H1 (cell line): ENCODE measurements at regions not wholly inside any gene's neighbourhood (a gene's known extent, or its start where the extent isn't known, plus 50 kb on each side); places are given as distances from the start of the nearest gene placed in this dataset.

Source experiments
- BRCA1 ChIP-seq: IDR thresholded peaks from 2 replicates; pipeline ENCODE4 v1.6.1; 2012; ENCODE audit warnings: low read depth, low read length, improper control_type of control experiment
- EP300 ChIP-seq, 2 experiments: IDR thresholded peaks; 1 replicate in 1 of 2; 2 replicates in 1 of 2; pipeline ENCODE4 v1.6.1; 2011 to 2012; ENCODE audit warnings: low read depth in 2 of 2, low read length in 2 of 2, mild to moderate bottlenecking in 2 of 2, borderline replicate concordance in 1 of 2, inconsistent platforms in 1 of 2, moderate library complexity in 1 of 2
- FOSL1 ChIP-seq: IDR thresholded peaks from 2 replicates; pipeline ENCODE4 v1.6.1; 2011; ENCODE audit warnings: mild to moderate bottlenecking, low read depth, low read length, moderate library complexity; ENCODE audit not compliant: insufficient read depth
- MAX ChIP-seq: IDR thresholded peaks from 2 replicates; pipeline ENCODE4 v1.6.1; 2012; ENCODE audit warnings: inconsistent platforms
- POLR2A ChIP-seq, 2 experiments: IDR thresholded peaks; 1 replicate in 1 of 2; 2 replicates in 1 of 2; pipeline ENCODE4 v1.6.1; 2011; ENCODE audit warnings: low read depth in 2 of 2, low read length in 2 of 2, mild to moderate bottlenecking in 2 of 2; ENCODE audit errors: control extremely low read depth in 1 of 2
- SAP30 ChIP-seq: fragments of 300-600 bp; sonication (generic); IDR thresholded peaks from 2 replicates; pipeline ENCODE4 v1.7.1; 2012; ENCODE audit warnings: low read length, moderate library complexity, mild to moderate bottlenecking, inconsistent platforms; ENCODE audit not compliant: insufficient read depth, insufficient replicate concordance
- SIN3A ChIP-seq, 2 experiments: IDR thresholded peaks in 1 of 2; conservative IDR thresholded peaks in 1 of 2; 2 replicates each; pipeline ENCODE4 v1.6.1; 2011 to 2012; ENCODE audit warnings: low read length in 2 of 2, improper control_type of control experiment in 1 of 2, low read depth in 1 of 2, mild to moderate bottlenecking in 1 of 2
- YY1 ChIP-seq: IDR thresholded peaks from 2 replicates; pipeline ENCODE4 v1.6.1; 2011; ENCODE audit warnings: low read depth, mild to moderate bottlenecking, low read length

- no peak for TF ChIP-seq MAX
- TF ChIP-seq EP300 (IDR thresholded peaks at IDR 0.05; ENCODE audit: borderline replicate concordance in 1 of 2, low read depth in 2 of 2, low read length in 2 of 2), result no peak
- TF ChIP-seq SIN3A (conservative IDR thresholded peaks at IDR 0.05 in 1 of 2, IDR thresholded peaks at IDR 0.05 in 1 of 2; ENCODE audit: low read depth in 1 of 2, low read length in 2 of 2), result no peak
- no peak for TF ChIP-seq POLR2A (IDR thresholded peaks at IDR 0.05; ENCODE audit: control extremely low read depth in 1 of 2, low read depth in 2 of 2, low read length in 2 of 2)
- no peak for TF ChIP-seq SAP30
- TF ChIP-seq FOSL1, result no peak
- TF ChIP-seq YY1, result no peak
- TF ChIP-seq BRCA1, result no peak
Observed at GRCh38 chr2:19216676-19217602, 141.5 kb downstream of the OSR1 start (continued).
